GM18861 (cell line): ENCODE measurements at regions not wholly inside any gene's neighbourhood (a gene's known extent, or its start where the extent isn't known, plus 50 kb on each side); places are given as distances from the start of the nearest gene placed in this dataset.
A peak's percentile ranks its signal among the peaks of the same experiment; 100 is the strongest.
"Not testable (repeated sequence)": the region's sequence is repeated elsewhere in the genome, so short reads cannot be mapped to it uniquely, and the experiment has no call there.

ENCODE experiments used
- ATAC-seq: cut with Tn5 transposase; IDR thresholded peaks from one replicate; pipeline ENCODE4 v1.9.1; 2021; ENCODE audit not compliant: unreplicated experiment

GRCh38 chr4:37771771-37772170 lies 54.7 kb upstream of the PGM2 start:
- no peak for ATAC-seq

DNA sequence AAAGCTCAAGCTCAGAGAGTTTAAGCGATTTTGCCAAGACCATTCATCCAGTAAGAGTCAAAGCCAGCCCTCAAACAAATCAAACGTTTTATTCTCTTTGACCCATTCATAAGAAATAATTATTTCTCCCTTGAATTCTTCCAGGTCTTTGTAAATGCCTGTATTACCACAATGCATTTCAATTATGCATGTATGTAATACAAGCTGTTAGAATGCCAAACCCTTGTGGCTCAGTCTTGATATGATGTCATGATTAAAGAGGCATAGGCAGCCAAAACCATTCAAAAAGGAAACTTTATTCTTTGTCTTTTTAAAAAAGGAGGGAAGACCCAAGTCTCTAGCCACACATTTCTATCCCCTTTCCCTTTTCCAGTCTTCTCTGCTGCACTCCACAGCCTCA lies 56.5 kb upstream of the PGM2 start:
- ATAC-seq: no peak

GRCh38 chr4:37769391-37769989 lies 57.0 kb upstream of the PGM2 start:
- ATAC-seq: no peak

- no peak for ATAC-seq
These were observed 58.9 kb upstream of the PGM2 start for GRCh38 chr4:37767546-37767945.

GRCh38 chr4:37767019-37767418 lies 59.5 kb upstream of the PGM2 start:
- ATAC-seq: no peak

DNA sequence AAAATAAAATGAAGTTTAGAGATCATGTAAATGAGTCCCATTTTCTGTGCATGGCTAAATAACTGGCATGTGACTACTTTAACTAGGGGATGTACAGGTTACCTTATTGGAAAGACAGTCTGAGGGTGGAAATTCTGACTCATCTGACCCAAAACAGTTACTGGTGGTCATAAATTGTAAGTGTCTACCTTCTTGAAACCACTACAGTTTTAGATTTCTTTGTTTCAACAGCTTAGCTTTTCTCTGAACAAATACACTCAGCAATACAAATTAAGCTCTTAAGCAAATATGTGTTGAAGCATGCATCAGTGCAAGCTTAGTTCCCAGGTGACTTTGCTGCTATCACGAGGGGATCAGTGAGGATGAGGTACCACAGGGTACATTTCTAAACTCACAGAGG lies 60.7 kb upstream of the PGM2 start:
- ATAC-seq: peak; percentile 56

GRCh38 chr4:37763831-37764230 lies 62.7 kb upstream of the PGM2 start:
- no peak for ATAC-seq

DNA sequence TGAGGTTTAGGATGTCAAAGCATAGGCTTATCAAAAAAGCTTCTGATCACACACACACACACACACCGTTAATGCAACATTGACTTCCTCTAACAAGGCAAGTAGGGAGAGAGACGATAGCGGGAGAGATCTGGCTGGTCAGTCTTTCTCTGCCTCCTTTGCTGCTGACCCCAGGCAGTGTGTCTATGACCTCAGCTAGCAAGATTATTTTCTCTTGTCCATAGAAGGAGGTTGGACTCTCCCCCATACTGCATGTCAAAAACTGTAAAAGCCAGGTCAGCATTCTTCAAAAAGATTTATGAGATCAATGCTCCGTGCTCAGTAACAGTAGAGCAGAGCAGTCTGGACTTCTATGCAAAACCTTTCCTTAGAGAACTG lies 63.5 kb upstream of the PGM2 start:
- ATAC-seq: no peak

DNA sequence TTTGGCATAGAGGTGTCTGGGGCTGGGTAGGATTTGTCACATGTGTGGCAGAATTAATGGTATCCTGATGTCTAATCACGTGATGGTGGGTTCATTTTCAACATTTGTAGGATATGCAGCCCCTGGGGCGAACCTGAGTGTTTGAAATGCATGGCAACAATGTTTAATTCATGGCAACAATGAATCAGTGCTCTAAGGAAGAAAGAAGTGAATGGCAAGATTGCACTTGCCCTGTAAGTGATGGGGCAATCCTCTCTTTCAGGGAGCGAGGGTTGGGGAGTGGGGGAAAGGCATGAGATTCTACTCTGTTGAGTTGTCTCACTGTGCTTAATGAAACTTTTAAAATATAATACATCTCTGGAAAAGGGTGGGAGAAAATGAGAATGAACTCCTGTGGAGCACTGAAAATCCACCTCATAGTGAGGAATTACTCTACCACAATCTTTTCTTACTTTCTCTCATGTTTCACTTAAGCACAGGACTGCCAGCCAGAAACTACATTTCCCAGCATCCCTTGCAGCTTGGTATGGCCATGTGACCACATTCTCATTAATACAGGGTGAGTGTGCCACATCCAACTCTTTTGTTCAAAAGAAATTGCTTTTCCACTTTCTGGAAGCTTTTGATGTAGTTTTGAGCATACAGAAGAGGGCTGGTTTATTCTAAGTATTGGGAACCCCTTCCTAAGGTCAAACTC lies 64.0 kb upstream of the PGM2 start:
- ATAC-seq: no peak

DNA sequence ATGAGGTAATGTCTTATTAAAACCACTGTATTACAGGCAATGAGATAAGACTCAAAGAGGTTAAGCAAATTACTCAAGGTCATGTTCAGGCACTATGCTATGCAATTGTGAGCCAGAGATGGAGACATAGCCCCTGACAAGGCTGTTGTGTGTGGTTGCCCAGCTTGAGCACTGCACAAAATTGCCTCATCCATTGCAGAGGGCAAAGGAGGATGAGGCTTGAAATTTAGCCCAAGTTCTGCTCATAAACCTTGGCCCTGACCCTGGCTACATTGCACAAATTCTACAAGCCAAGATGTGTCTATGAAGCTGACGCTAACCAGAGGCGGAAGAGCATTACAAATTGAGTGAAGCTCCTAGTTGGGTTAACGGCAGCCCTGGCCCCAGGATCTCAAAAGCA lies 65.6 kb upstream of the PGM2 start:
- no peak for ATAC-seq

DNA sequence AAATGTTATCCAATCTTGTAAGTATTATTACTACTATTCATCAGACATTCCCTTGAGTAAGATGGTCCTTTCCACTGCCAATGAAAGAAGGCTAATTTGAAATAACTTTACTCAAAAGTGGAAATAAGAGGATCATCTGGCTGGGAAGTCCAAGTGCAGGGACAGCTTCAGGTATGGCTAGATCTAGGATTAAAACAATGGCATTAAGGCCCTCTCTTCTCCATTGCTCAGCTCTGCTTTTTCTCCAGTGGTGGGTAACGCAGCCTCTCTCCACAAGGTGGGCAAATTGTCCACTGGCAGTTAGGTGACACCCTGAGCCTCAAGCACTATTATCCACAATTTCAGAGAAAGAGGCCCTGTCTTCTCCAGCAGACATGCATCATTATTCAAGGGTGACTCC lies 66.7 kb upstream of the PGM2 start:
- ATAC-seq: no peak

DNA sequence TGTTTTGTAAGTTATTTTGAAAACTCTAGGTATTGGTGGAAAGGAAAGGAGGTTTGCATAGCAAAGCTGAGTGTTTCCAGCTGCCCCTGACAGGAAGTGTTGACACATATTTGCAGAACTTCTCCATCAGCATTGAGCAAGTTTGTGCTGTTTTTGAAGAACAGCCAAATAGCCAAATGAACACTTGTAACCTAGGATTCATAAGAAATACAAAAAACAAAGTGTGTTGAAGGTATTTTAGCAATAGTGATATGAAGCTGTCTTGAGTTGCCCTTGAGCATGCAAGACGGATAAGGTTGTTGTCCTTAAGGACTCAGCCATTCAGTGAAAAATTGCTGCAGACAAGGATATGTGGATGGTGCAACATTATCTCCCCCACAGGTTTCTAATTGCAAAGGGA lies 68.3 kb upstream of the PGM2 start:
- no peak for ATAC-seq

DNA sequence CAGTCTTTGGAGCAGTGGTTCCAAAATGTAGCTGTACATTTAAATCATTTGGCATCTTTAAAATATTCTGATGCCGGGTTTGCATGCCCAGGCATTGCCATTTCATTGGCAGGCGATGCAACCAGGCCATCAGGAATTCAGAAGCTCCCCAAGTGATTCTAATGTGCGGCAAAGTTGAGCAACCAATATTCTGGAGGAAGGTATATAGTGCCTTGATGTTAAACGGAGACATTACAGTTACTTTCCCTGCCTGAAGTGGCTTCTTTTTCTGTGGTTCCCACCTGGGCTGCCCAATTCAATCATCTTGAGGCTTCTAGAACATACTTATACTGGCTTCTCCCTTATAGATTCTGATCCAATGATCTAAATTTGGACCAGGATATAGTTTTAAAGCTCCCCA lies 68.7 kb upstream of the PGM2 start:
- no peak for ATAC-seq

GRCh38 chr4:37757121-37757520 lies 69.4 kb upstream of the PGM2 start:
- ATAC-seq: no peak

DNA sequence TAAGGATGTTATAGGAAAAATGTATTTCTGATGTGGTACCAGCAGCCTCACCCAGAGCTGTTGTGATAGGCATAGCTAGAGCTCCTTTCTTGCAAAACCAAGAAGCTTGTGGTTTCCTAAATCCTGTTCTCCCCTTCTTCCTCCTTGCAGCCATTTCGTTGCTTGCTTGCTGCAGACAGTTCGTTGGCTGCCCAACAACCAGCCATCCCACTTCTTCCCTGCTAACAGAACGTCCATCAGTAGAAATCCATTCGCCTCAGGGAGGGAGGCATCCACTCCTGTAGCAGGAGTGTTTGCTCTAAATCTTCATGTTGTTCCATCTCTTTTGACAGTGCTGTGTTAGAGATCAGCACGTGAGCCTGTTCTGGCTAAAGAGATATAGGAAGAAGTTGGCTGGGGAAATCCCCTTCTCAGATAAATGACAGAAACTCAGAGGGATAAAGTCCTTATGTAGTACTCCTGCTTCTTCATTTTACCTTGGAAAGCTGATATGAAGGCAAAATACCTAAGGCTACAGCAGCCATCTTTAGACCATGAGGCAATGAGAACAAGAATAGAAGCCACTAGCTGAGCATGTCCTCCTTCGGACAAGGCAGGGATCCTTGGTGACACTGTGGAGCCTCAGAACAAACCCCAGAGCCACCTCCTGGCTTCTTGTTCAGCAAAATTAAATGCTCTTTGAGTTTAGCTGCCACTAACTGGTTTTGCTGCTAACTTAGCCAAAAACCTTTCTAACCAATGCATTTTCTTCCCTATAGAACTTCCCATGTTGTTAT lies 68.4 kb upstream of the RELL1 start:
- no peak for ATAC-seq

DNA sequence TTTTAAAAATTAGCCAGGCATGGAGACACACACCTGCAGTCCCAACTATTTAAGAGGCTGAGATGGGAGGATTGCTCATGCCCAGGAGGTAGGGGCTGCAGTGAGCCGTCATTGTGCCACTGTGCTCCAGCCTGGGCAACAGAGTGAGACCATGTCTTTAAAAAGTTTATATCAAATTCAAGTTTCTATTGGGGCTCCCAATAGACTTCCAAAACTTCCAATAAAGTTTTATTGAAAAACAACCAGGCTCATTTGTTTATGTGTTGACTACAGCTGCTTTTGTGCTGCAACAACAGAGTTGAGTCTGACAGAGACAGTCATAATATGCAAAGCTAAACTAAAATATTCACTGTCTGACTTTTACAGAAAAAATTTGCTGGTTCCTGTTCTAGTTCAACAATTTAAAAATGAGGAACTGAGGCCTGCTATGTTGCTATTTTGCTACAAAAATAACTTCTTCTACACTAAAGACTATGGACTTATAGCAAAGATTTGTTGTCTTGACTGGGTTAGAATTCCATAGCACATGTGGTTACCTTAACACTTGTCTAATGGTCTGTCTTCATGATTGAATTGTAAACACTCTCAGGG lies 63.3 kb upstream of the RELL1 start:
- peak; percentile 45 for ATAC-seq

DNA sequence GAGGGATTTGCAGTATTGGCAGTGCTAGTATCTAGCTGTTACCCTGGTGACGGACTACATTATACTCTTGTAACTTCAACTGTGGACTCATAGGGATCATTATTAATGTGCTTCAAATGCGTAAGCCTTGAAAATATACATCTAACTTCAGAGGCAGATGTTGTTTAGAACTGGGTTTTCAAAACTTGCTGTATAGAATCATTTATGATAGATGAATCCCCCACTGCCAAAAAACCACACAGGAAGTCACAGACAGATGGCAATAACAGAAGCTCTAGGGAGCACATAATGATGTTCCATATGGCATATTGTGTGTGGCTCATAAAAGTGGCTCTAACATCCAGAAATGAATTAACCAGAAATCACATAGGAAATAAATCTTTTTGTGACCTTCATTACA lies 62.3 kb upstream of the RELL1 start:
- ATAC-seq: no peak

- no peak for ATAC-seq
These were observed 61.7 kb upstream of the RELL1 start for GRCh38 chr4:37747772-37748330.

GRCh38 chr4:37746852-37747251 lies 60.7 kb upstream of the RELL1 start:
- ATAC-seq: not testable (repeated sequence)

DNA sequence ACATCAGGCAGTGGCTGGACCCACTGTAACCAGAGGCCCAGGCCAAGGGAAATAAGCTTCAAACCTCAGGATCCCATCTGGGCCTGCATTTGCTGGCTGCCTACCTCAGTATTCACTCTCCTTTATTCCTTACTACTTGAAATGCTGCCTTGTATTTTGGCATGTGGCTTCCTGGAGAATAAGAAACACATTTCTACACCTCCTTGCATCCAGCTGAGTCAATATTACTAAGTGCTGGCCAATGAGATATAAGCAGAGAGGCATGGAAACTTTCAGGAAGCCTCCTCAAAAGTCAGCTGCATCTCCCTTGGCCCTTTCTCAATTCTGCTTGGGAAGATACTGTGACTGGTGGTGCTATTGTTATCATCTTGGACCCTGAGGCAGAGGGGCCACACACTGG lies 59.8 kb upstream of the RELL1 start:
- ATAC-seq: no peak

GRCh38 chr4:37742149-37742548 lies 56.0 kb upstream of the RELL1 start:
- no peak for ATAC-seq

DNA sequence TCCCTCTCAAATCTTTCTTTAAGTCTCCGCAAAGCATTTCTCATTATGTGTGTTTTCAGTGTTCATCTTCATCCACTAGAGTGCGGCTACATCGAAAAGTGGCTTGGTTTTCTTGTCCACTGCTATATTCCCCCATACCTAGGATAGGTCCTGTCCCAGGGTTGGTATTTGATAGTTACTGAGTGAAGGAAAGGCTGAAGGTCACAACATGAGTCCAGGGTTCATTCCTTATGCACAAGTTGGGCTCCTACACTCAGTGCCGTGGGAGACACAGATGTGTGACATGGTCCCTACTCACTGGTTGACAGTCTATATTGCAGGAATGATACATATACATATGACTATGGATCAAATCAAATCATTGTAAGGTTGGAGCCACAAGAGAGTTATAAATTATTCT lies 55.4 kb upstream of the RELL1 start:
- ATAC-seq: no peak
